Astrocyte (in vitro differentiated cells and primary cell): ENCODE measurements at regions not wholly inside any gene's neighbourhood (a gene's known extent, or its start where the extent isn't known, plus 50 kb on each side); places are given as distances from the start of the nearest gene placed in this dataset.

ENCODE experiments used
- DNase-seq: peaks from one replicate; pipeline ENCODE4 v3.0.0-alpha.2; 2010; ENCODE audit warnings: low read depth
- FAIRE-seq: peaks from 2 replicates; lab custom pipeline; 2011; peaks lifted over from hg19 to GRCh38; lab: Jason Lieb, UNC
- H2AFZ ChIP-seq: 2 replicates; pipeline ENCODE4 v1.6.0; 2012; ENCODE audit warnings: low read depth, low read length, inconsistent platforms
- H3K27ac ChIP-seq: 2 replicates; pipeline ENCODE4 v1.5.1; 2011; ENCODE audit warnings: low read depth, low read length, inconsistent platforms
- H3K27me3 ChIP-seq: 2 replicates; pipeline ENCODE4 v1.6.0; 2011; ENCODE audit warnings: low read length, inconsistent platforms; ENCODE audit not compliant: insufficient read depth
- H3K36me3 ChIP-seq: 2 replicates; pipeline ENCODE4 v1.5.1; 2011; ENCODE audit warnings: low read length, inconsistent platforms; ENCODE audit not compliant: insufficient read depth
- H3K4me1 ChIP-seq: 2 replicates; pipeline ENCODE4 v1.5.1; 2011; ENCODE audit warnings: low read length, inconsistent platforms; ENCODE audit not compliant: insufficient read depth
- H3K4me2 ChIP-seq: 2 replicates; pipeline ENCODE4 v1.6.0; 2012; ENCODE audit warnings: low read length, inconsistent platforms
- H3K4me3 ChIP-seq: 2 replicates; pipeline ENCODE4 v1.5.1; 2011; ENCODE audit warnings: low read depth, mild to moderate bottlenecking, low read length, inconsistent platforms; ENCODE audit not compliant: insufficient read depth
- H3K79me2 ChIP-seq: 2 replicates; pipeline ENCODE4 v1.6.0; 2012; ENCODE audit warnings: mild to moderate bottlenecking, low read length, inconsistent platforms; ENCODE audit not compliant: insufficient read depth
- H3K9ac ChIP-seq: 2 replicates; pipeline ENCODE4 v1.6.0; 2012; ENCODE audit warnings: mild to moderate bottlenecking, low read length, inconsistent platforms
- H3K9me3 ChIP-seq: 2 replicates; pipeline ENCODE4 v1.5.1; 2012; ENCODE audit warnings: low read depth, mild to moderate bottlenecking, low read length, inconsistent platforms; ENCODE audit not compliant: insufficient read depth
- H4K20me1 ChIP-seq: 2 replicates; pipeline ENCODE4 v1.6.0; 2012; ENCODE audit warnings: low read length, inconsistent platforms; ENCODE audit not compliant: insufficient read depth
- H3K27ac Mint-ChIP-seq: one replicate; pipeline ENCODE4 v1.8.0; 2021; ENCODE audit warnings: mild to moderate bottlenecking, mixed read lengths; ENCODE audit not compliant: unreplicated experiment
- H3K27me3 Mint-ChIP-seq: one replicate; pipeline ENCODE4 v1.8.0; 2021; ENCODE audit warnings: low read depth, mixed read lengths; ENCODE audit not compliant: unreplicated experiment
- H3K36me3 Mint-ChIP-seq: one replicate; pipeline ENCODE4 v1.8.0; 2021; ENCODE audit warnings: low read depth, mixed read lengths; ENCODE audit not compliant: unreplicated experiment
- H3K4me1 Mint-ChIP-seq: one replicate; pipeline ENCODE4 v1.8.0; 2021; ENCODE audit warnings: low read depth, mixed read lengths; ENCODE audit not compliant: unreplicated experiment
- H3K4me3 Mint-ChIP-seq: one replicate; pipeline ENCODE4 v1.8.0; 2021; ENCODE audit warnings: mild to moderate bottlenecking, moderate library complexity, mixed read lengths; ENCODE audit not compliant: unreplicated experiment
- H3K9me3 Mint-ChIP-seq: one replicate; pipeline ENCODE4 v1.8.0; 2021; ENCODE audit warnings: mild to moderate bottlenecking, mixed read lengths; ENCODE audit not compliant: unreplicated experiment
- EZH2 ChIP-seq: IDR thresholded peaks from 2 replicates; pipeline ENCODE4 v1.6.1; 2012; ENCODE audit warnings: mild to moderate bottlenecking, low read length, inconsistent platforms; ENCODE audit not compliant: insufficient read depth
- TF ChIP-seq, protein P1 (sequence below): IDR thresholded peaks from 2 replicates; pipeline ENCODE4 v1.5.1; 2011; ENCODE audit warnings: low read depth, mild to moderate bottlenecking, inconsistent platforms, low read length, moderate library complexity; ENCODE audit not compliant: insufficient read depth

DNA sequence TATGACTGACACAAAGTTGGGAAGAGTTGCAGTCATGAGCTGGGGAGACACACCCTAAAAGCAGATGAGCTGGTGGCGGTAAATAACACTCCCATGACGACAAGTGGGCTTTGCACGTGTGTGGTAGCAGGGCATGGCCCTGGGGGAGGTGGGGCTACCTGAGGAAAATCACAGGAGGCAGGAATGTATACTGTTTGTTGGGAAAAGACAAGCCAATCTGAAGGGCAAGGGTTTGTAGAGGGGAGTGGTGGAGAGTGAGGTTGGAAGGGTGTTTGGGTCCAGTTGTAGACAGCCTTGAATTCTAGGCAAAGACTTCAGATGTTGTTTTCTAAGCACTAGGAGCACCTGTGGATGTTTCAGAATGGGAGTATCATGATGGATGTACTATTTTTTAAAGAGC lies 151.6 kb downstream of the TM9SF2 start:
- H4K20me1 ChIP-seq = no peaks in the 10 kb centered on the region
- no peak for FAIRE-seq
- H3K27ac Mint-ChIP-seq = no peak overlapping the region
- H3K36me3 Mint-ChIP-seq = no peaks in the 10 kb centered on the region
- TF ChIP-seq, protein P1, sequence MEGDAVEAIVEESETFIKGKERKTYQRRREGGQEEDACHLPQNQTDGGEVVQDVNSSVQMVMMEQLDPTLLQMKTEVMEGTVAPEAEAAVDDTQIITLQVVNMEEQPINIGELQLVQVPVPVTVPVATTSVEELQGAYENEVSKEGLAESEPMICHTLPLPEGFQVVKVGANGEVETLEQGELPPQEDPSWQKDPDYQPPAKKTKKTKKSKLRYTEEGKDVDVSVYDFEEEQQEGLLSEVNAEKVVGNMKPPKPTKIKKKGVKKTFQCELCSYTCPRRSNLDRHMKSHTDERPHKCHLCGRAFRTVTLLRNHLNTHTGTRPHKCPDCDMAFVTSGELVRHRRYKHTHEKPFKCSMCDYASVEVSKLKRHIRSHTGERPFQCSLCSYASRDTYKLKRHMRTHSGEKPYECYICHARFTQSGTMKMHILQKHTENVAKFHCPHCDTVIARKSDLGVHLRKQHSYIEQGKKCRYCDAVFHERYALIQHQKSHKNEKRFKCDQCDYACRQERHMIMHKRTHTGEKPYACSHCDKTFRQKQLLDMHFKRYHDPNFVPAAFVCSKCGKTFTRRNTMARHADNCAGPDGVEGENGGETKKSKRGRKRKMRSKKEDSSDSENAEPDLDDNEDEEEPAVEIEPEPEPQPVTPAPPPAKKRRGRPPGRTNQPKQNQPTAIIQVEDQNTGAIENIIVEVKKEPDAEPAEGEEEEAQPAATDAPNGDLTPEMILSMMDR = no peak
- TF ChIP-seq EZH2 = no peak
- no peaks in the 10 kb centered on the region for H3K9me3 Mint-ChIP-seq
- no peak overlapping the region for H3K4me3 ChIP-seq
- peaks cover 8% of the 10 kb centered on the region for H3K27me3 Mint-ChIP-seq
- no peaks in the 10 kb centered on the region for H3K27me3 ChIP-seq
- H3K9me3 ChIP-seq = no peaks in the 10 kb centered on the region
- no peak overlapping the region for H2AFZ ChIP-seq
- H3K79me2 ChIP-seq = no peaks in the 10 kb centered on the region
- H3K4me1 ChIP-seq = peaks cover 15% of the 10 kb centered on the region
- H3K4me1 Mint-ChIP-seq = peaks cover 13% of the 10 kb centered on the region
- no peak overlapping the region for H3K4me2 ChIP-seq
- no peak overlapping the region for H3K9ac ChIP-seq
- no peak overlapping the region for H3K4me3 Mint-ChIP-seq
- DNase-seq = no peak
- no peaks in the 10 kb centered on the region for H3K36me3 ChIP-seq
- H3K27ac ChIP-seq = no peak overlapping the region

DNA sequence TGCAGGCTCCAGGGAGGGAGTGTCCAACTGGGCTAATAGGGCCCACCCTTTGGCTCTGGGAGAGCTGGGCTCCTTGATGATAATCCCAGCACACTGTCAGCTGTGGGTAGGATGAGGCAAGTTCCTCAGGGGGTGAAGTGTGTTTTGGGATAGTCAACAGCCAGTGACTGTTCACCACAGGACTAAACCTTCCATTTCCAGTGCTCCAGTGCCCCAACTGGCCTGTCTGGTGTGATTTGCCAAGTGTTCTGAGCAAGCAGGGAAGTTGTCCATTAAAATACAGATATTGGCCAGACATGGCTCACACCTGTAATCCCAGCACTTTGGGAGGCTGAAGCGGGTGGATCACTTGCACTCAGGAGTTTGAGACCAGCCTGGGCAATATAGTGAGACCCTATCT lies 150.9 kb downstream of the TM9SF2 start:
- H3K9me3 Mint-ChIP-seq = no peaks in the 10 kb centered on the region
- DNase-seq (no peak), FAIRE-seq (no peak)
- Histone ChIP-seq H3K79me2 (no peaks in the 10 kb centered on the region), H3K9me3 (no peaks in the 10 kb centered on the region), H3K36me3 (no peaks in the 10 kb centered on the region), H4K20me1 (no peaks in the 10 kb centered on the region), H3K27ac (no peak overlapping the region), H3K4me2 (no peak overlapping the region), H3K4me3 (no peak overlapping the region), H3K27me3 (no peaks in the 10 kb centered on the region), H3K4me1 (peaks cover 11% of the 10 kb centered on the region), H3K9ac (no peak overlapping the region), H2AFZ (no peak overlapping the region)
- H3K36me3 Mint-ChIP-seq = no peaks in the 10 kb centered on the region
- no peak for TF ChIP-seq EZH2
- TF ChIP-seq, protein P1 = no peak
- no peak overlapping the region for H3K4me3 Mint-ChIP-seq
- peaks cover 13% of the 10 kb centered on the region for H3K4me1 Mint-ChIP-seq
- H3K27me3 Mint-ChIP-seq = peaks cover 8% of the 10 kb centered on the region
- H3K27ac Mint-ChIP-seq = no peak overlapping the region

DNA sequence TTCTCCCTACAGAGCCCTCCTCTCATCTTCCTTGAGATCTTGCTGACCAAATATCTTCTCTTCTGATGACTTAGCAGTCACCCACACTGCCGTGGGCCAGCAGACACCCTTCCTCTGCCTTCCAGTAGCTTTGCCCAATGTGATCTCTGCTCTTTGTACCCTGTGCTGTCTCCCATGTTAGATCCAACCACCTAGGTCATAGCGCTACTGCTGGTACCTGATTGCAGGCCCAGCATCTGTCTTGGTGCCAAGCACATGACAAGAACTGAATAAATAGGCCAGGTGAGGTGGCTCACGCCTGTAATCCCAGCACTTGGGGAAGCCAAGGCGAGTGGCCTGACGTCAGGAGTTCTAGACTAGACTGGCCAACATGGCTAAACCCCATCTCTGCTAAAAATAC lies 149.7 kb downstream of the TM9SF2 start:
- H3K4me3 Mint-ChIP-seq = no peak overlapping the region
- TF ChIP-seq EZH2 = no peak
- TF ChIP-seq, protein P1 = no peak
- Histone ChIP-seq H3K4me2 (no peak overlapping the region), H2AFZ (no peak overlapping the region), H3K4me3 (no peak overlapping the region), H3K4me1 (peaks cover 8% of the 10 kb centered on the region), H3K27me3 (no peaks in the 10 kb centered on the region), H3K79me2 (no peaks in the 10 kb centered on the region), H3K9ac (no peak overlapping the region), H4K20me1 (no peaks in the 10 kb centered on the region), H3K9me3 (no peaks in the 10 kb centered on the region), H3K36me3 (no peaks in the 10 kb centered on the region), H3K27ac (no peak overlapping the region)
- H3K36me3 Mint-ChIP-seq = no peaks in the 10 kb centered on the region
- peaks cover 8% of the 10 kb centered on the region for H3K27me3 Mint-ChIP-seq
- FAIRE-seq (no peak), DNase-seq (no peak)
- H3K27ac Mint-ChIP-seq = no peak overlapping the region
- H3K9me3 Mint-ChIP-seq = no peaks in the 10 kb centered on the region
- peaks cover 9% of the 10 kb centered on the region for H3K4me1 Mint-ChIP-seq
